ENCODE measurements at regions not wholly inside any gene's neighbourhood (a gene's known extent, or its start where the extent isn't known, plus 50 kb on each side); places are given as distances from the start of the nearest gene placed in this dataset.

DNA sequence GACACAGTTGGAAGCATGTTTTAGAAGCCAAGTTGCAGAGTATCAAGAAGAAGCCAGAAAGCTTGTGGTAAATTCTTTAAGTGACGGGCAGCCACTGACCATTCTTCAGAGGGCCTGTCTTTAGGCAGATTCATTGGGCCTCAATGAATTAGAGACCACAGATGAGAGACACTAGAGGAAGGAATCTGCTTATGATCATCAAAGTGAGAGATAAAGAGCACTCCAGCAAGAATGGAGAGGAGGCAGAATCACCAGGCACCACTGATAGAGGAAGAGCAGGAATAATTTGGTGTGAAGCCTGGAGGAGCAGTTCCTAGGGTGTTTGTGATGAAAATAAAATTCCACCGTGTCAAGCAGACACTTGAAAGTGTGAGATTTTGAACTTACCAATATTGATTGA is 365.9 kb upstream of the SLC30A5 start:
- no peak for ATAC-seq

GRCh38 chr5:68729678-68730077 is 364.1 kb upstream of the SLC30A5 start:
- no peak for TF ChIP-seq SNAI2 (CRISPR knock-in tag; IDR thresholded peaks at IDR 0.05)
- TF ChIP-seq PPARA (CRISPR knock-in tag; IDR thresholded peaks at IDR 0.05; ENCODE audit: borderline replicate concordance), result no peak
- TF ChIP-seq OSR1 (CRISPR knock-in tag; IDR thresholded peaks at IDR 0.05), result no peak
- no peak for TF ChIP-seq ZNF565 (CRISPR knock-in tag; conservative IDR thresholded peaks at IDR 0.05; ENCODE audit: low read depth)
- TF ChIP-seq, protein P1, sequence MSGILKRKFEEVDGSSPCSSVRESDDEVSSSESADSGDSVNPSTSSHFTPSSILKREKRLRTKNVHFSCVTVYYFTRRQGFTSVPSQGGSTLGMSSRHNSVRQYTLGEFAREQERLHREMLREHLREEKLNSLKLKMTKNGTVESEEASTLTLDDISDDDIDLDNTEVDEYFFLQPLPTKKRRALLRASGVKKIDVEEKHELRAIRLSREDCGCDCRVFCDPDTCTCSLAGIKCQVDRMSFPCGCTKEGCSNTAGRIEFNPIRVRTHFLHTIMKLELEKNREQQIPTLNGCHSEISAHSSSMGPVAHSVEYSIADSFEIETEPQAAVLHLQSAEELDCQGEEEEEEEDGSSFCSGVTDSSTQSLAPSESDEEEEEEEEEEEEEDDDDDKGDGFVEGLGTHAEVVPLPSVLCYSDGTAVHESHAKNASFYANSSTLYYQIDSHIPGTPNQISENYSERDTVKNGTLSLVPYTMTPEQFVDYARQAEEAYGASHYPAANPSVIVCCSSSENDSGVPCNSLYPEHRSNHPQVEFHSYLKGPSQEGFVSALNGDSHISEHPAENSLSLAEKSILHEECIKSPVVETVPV (CRISPR knock-in tag; IDR thresholded peaks at IDR 0.05), result no peak
- TF ChIP-seq ZFP30 (CRISPR knock-in tag; IDR thresholded peaks at IDR 0.05), result no peak
- no peak for TF ChIP-seq POU6F1 (CRISPR knock-in tag; IDR thresholded peaks at IDR 0.05; ENCODE audit: borderline replicate concordance, low read depth)
- no peak for TF ChIP-seq ZC3H10 (CRISPR knock-in tag; IDR thresholded peaks at IDR 0.05)
- no peak for TF ChIP-seq ISL1 (CRISPR knock-in tag; IDR thresholded peaks at IDR 0.05)
- TF ChIP-seq GLIS3 (CRISPR knock-in tag; IDR thresholded peaks at IDR 0.05), result no peak
- no peak for TF ChIP-seq CREB5 (CRISPR knock-in tag; IDR thresholded peaks at IDR 0.05; ENCODE audit: low read depth)
- TF ChIP-seq, protein P2, sequence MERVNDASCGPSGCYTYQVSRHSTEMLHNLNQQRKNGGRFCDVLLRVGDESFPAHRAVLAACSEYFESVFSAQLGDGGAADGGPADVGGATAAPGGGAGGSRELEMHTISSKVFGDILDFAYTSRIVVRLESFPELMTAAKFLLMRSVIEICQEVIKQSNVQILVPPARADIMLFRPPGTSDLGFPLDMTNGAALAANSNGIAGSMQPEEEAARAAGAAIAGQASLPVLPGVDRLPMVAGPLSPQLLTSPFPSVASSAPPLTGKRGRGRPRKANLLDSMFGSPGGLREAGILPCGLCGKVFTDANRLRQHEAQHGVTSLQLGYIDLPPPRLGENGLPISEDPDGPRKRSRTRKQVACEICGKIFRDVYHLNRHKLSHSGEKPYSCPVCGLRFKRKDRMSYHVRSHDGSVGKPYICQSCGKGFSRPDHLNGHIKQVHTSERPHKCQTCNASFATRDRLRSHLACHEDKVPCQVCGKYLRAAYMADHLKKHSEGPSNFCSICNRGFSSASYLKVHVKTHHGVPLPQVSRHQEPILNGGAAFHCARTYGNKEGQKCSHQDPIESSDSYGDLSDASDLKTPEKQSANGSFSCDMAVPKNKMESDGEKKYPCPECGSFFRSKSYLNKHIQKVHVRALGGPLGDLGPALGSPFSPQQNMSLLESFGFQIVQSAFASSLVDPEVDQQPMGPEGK (CRISPR knock-in tag; IDR thresholded peaks at IDR 0.05; ENCODE audit: borderline replicate concordance), result no peak
- no peak for TF ChIP-seq BACH2 (CRISPR knock-in tag; IDR thresholded peaks at IDR 0.05; ENCODE audit: borderline replicate concordance)
- TF ChIP-seq ZFP3 (CRISPR knock-in tag; IDR thresholded peaks at IDR 0.05), result no peak
- TF ChIP-seq ZNF70 (CRISPR knock-in tag; IDR thresholded peaks at IDR 0.05), result no peak
- TF ChIP-seq ARNTL (CRISPR knock-in tag; IDR thresholded peaks at IDR 0.05; ENCODE audit: borderline replicate concordance, low read depth), result no peak
- no peak for ATAC-seq

More for the DNA sequence above, 365.9 kb upstream of the SLC30A5 start:
- no peak for TF ChIP-seq TOX (CRISPR knock-in tag; IDR thresholded peaks at IDR 0.05; ENCODE audit: borderline replicate concordance)
- TF ChIP-seq, protein P2 (CRISPR knock-in tag; IDR thresholded peaks at IDR 0.05; ENCODE audit: borderline replicate concordance), result no peak
- no peak for TF ChIP-seq ZNF565 (CRISPR knock-in tag; conservative IDR thresholded peaks at IDR 0.05; ENCODE audit: low read depth)
- no peak for TF ChIP-seq ARNTL (CRISPR knock-in tag; IDR thresholded peaks at IDR 0.05; ENCODE audit: borderline replicate concordance, low read depth)
- no peak for TF ChIP-seq ISL1 (CRISPR knock-in tag; IDR thresholded peaks at IDR 0.05)
- no peak for TF ChIP-seq ZFP3 (CRISPR knock-in tag; IDR thresholded peaks at IDR 0.05)
- TF ChIP-seq POU6F1 (CRISPR knock-in tag; IDR thresholded peaks at IDR 0.05; ENCODE audit: borderline replicate concordance, low read depth), result no peak
- TF ChIP-seq ZC3H10 (CRISPR knock-in tag; IDR thresholded peaks at IDR 0.05), result no peak
- no peak for TF ChIP-seq PPARA (CRISPR knock-in tag; IDR thresholded peaks at IDR 0.05; ENCODE audit: borderline replicate concordance)
- TF ChIP-seq TCF4 (CRISPR knock-in tag; IDR thresholded peaks at IDR 0.05; ENCODE audit: borderline replicate concordance), result no peak
- TF ChIP-seq BACH2 (CRISPR knock-in tag; IDR thresholded peaks at IDR 0.05; ENCODE audit: borderline replicate concordance), result no peak

Data from SK-N-SH treated with all-trans-retinoic acid at 6 μM for 48 hours (cell line).